HL-60/S4 treated with retinoic acid at 250 ng/mL for 4 days and 3 days (cell line): ENCODE measurements at regions not wholly inside any gene's neighbourhood (a gene's known extent, or its start where the extent isn't known, plus 50 kb on each side); places are given as distances from the start of the nearest gene placed in this dataset.

ENCODE experiments used
- in situ Hi-C: fragments of 300-500 bp; cut with MboI; formaldehyde crosslinking; loops from 2 replicates; pipeline ENCODE4 v1.7.0; 2022; ENCODE audit warnings: low sequenced_read_pairs

- in situ Hi-C loops, result no loop called here
Observed at GRCh38 chr2:182631299-182631698, 84.8 kb upstream of the DNAJC10 start.

- in situ Hi-C loops, result no loop called here
Observed at GRCh38 chr2:182634386-182634785, 81.7 kb upstream of the DNAJC10 start.

GRCh38 chr2:182636699-182637098 lies 79.4 kb upstream of the DNAJC10 start:
- in situ Hi-C loops, result no loop called here

GRCh38 chr2:182638667-182639066 lies 77.4 kb upstream of the DNAJC10 start:
- in situ Hi-C loops, result no loop called here

- in situ Hi-C loops, result no loop called here
Observed at GRCh38 chr2:182639971-182640370, 76.1 kb upstream of the DNAJC10 start.

GRCh38 chr2:182642328-182642727 lies 73.7 kb upstream of the DNAJC10 start:
- in situ Hi-C loops, result no loop called here

GRCh38 chr2:182646763-182647498 lies 69.1 kb upstream of the DNAJC10 start:
- in situ Hi-C loops, result no loop called here

GRCh38 chr2:182647499-182647787 lies 68.6 kb upstream of the DNAJC10 start:
- in situ Hi-C loops, result no loop called here

- in situ Hi-C loops, result no loop called here
Observed at GRCh38 chr2:182649316-182649715, 66.7 kb upstream of the DNAJC10 start.

- in situ Hi-C loops, result loop anchor here (25.0 kb wide), 1 partner anchor 463 kb away; no protein-coding TSS in a partner anchor
Observed at GRCh38 chr2:182650704-182651103, 65.4 kb upstream of the DNAJC10 start.

GRCh38 chr2:182652326-182652725 lies 63.7 kb upstream of the DNAJC10 start:
- in situ Hi-C loops, result loop anchor here (25.0 kb wide), 1 partner anchor 465 kb away; no protein-coding TSS in a partner anchor

- in situ Hi-C loops, result loop anchor here (25.0 kb wide), 1 partner anchor 468 kb away; no protein-coding TSS in a partner anchor
Observed at GRCh38 chr2:182655750-182656149, 60.3 kb upstream of the DNAJC10 start.

GRCh38 chr2:182664212-182664611 lies 51.8 kb upstream of the DNAJC10 start:
- in situ Hi-C loops, result loop anchor here (25.0 kb wide), 1 partner anchor 477 kb away; no protein-coding TSS in a partner anchor

- in situ Hi-C loops, result loop anchor here (25.0 kb wide), 1 partner anchor 478 kb away; no protein-coding TSS in a partner anchor
Observed at GRCh38 chr2:182665500-182665899, 50.6 kb upstream of the DNAJC10 start.
